Effector CD4-positive, alpha-beta T cell (primary cell): ENCODE measurements at regions not wholly inside any gene's neighbourhood (a gene's known extent, or its start where the extent isn't known, plus 50 kb on each side); places are given as distances from the start of the nearest gene placed in this dataset.

Experiments
- DNase-seq: peaks from one replicate; pipeline ENCODE4 v3.0.0-alpha.2; 2020

- no peak for DNase-seq
Measured at GRCh38 chr10:44689368-44689767, 221.8 kb upstream of the TMEM72 start.

- DNase-seq = no peak
Measured at GRCh38 chr10:44696496-44696895, 214.6 kb upstream of the TMEM72 start.

- no peak for DNase-seq
Measured at GRCh38 chr10:44697116-44697515, 214.0 kb upstream of the TMEM72 start.

GRCh38 chr10:44702531-44702930 lies 208.6 kb upstream of the TMEM72 start:
- no peak for DNase-seq

- no peak for DNase-seq
Measured at GRCh38 chr10:44703241-44704155, 207.6 kb upstream of the TMEM72 start.

GRCh38 chr10:44704616-44705015 lies 206.5 kb upstream of the TMEM72 start:
- no peak for DNase-seq

GRCh38 chr10:44706745-44707144 lies 204.4 kb upstream of the TMEM72 start:
- no peak for DNase-seq

GRCh38 chr10:44713307-44713706 lies 197.8 kb upstream of the TMEM72 start:
- no peak for DNase-seq

GRCh38 chr10:44714451-44714850 lies 196.7 kb upstream of the TMEM72 start:
- no peak for DNase-seq

GRCh38 chr10:44715136-44715535 lies 196.0 kb upstream of the TMEM72 start:
- no peak for DNase-seq

- no peak for DNase-seq
Measured at GRCh38 chr10:44716470-44717015, 194.6 kb upstream of the TMEM72 start.

- no peak for DNase-seq
Measured at GRCh38 chr10:44723082-44723481, 188.1 kb upstream of the TMEM72 start.

GRCh38 chr10:44723619-44724325 lies 187.4 kb upstream of the TMEM72 start:
- no peak for DNase-seq

- DNase-seq = no peak
Measured at GRCh38 chr10:44724415-44725174, 186.5 kb upstream of the TMEM72 start.

GRCh38 chr10:44725404-44725803 lies 185.7 kb upstream of the TMEM72 start:
- DNase-seq = no peak

- no peak for DNase-seq
Measured at GRCh38 chr10:44731283-44731682, 179.9 kb upstream of the TMEM72 start.

GRCh38 chr10:44733501-44734488 lies 177.3 kb upstream of the TMEM72 start:
- no peak for DNase-seq

- no peak for DNase-seq
Measured at GRCh38 chr10:44742248-44742647, 168.9 kb upstream of the TMEM72 start.

- no peak for DNase-seq
Measured at GRCh38 chr10:44743535-44743934, 167.6 kb upstream of the TMEM72 start.

- no peak for DNase-seq
Measured at GRCh38 chr10:44745920-44746319, 165.2 kb upstream of the TMEM72 start.

- DNase-seq = no peak
Measured at GRCh38 chr10:44747593-44748172, 163.5 kb upstream of the TMEM72 start.
